ENCODE measurements at regions not wholly inside any gene's neighbourhood (a gene's known extent, or its start where the extent isn't known, plus 50 kb on each side); places are given as distances from the start of the nearest gene placed in this dataset.

DNA sequence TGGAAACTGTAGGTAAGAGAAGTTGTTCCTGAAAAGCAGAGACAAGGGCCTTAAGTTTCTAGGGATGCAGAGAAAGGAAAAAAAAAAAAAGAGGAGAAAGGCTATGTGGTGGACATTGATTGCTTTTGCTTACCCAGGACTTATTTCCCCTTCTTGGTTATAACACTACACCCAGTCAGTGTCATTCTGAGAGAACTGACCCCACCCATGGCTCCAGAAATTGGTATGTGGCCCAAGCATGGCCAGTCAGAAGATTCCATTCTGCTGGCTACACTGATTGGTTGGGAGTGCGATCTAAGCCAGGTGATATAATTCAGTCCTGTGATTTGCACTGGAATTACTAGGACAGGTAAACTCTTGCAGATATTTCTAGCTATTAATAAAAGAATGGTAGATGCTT, 62.2 kb upstream of the EXOC4 start:
- TF ChIP-seq, protein P1, sequence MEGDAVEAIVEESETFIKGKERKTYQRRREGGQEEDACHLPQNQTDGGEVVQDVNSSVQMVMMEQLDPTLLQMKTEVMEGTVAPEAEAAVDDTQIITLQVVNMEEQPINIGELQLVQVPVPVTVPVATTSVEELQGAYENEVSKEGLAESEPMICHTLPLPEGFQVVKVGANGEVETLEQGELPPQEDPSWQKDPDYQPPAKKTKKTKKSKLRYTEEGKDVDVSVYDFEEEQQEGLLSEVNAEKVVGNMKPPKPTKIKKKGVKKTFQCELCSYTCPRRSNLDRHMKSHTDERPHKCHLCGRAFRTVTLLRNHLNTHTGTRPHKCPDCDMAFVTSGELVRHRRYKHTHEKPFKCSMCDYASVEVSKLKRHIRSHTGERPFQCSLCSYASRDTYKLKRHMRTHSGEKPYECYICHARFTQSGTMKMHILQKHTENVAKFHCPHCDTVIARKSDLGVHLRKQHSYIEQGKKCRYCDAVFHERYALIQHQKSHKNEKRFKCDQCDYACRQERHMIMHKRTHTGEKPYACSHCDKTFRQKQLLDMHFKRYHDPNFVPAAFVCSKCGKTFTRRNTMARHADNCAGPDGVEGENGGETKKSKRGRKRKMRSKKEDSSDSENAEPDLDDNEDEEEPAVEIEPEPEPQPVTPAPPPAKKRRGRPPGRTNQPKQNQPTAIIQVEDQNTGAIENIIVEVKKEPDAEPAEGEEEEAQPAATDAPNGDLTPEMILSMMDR (IDR thresholded peaks at IDR 0.05; ENCODE audit: insufficient read depth, low read length): no peak
- TF ChIP-seq POLR2AphosphoS5 (IDR thresholded peaks at IDR 0.05; ENCODE audit: low read depth) (no peak), GABPA (IDR thresholded peaks at IDR 0.05; ENCODE audit: low read depth) (no peak), SPI1 (IDR thresholded peaks at IDR 0.05; ENCODE audit: borderline replicate concordance, low read depth) (no peak)
- TF ChIP-seq, protein P2, sequence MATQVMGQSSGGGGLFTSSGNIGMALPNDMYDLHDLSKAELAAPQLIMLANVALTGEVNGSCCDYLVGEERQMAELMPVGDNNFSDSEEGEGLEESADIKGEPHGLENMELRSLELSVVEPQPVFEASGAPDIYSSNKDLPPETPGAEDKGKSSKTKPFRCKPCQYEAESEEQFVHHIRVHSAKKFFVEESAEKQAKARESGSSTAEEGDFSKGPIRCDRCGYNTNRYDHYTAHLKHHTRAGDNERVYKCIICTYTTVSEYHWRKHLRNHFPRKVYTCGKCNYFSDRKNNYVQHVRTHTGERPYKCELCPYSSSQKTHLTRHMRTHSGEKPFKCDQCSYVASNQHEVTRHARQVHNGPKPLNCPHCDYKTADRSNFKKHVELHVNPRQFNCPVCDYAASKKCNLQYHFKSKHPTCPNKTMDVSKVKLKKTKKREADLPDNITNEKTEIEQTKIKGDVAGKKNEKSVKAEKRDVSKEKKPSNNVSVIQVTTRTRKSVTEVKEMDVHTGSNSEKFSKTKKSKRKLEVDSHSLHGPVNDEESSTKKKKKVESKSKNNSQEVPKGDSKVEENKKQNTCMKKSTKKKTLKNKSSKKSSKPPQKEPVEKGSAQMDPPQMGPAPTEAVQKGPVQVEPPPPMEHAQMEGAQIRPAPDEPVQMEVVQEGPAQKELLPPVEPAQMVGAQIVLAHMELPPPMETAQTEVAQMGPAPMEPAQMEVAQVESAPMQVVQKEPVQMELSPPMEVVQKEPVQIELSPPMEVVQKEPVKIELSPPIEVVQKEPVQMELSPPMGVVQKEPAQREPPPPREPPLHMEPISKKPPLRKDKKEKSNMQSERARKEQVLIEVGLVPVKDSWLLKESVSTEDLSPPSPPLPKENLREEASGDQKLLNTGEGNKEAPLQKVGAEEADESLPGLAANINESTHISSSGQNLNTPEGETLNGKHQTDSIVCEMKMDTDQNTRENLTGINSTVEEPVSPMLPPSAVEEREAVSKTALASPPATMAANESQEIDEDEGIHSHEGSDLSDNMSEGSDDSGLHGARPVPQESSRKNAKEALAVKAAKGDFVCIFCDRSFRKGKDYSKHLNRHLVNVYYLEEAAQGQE (IDR thresholded peaks at IDR 0.05; ENCODE audit: insufficient replicate concordance, low read depth): no peak

All from HL-60 (cell line).